HepG2 (cell line): ENCODE measurements at regions not wholly inside any gene's neighbourhood (a gene's known extent, or its start where the extent isn't known, plus 50 kb on each side); places are given as distances from the start of the nearest gene placed in this dataset.

Source experiments
- ERF ChIP-seq: IDR thresholded peaks from 2 replicates; pipeline ENCODE4 v1.6.1; 2018; ENCODE audit warnings: missing biosample characterization, missing genetic modification reagents
- FOXO1 ChIP-seq: sonication (generic); formaldehyde crosslinking; IDR thresholded peaks from 2 replicates; pipeline ENCODE4 v1.4.0; 2020; ENCODE audit warnings: missing genetic modification reagents
- HOXD1 ChIP-seq: sonication (generic); formaldehyde crosslinking; IDR thresholded peaks from 2 replicates; pipeline ENCODE4 v1.5.0; 2020; ENCODE audit warnings: missing genetic modification reagents
- ISL2 ChIP-seq: sonication (generic); formaldehyde crosslinking; IDR thresholded peaks from 2 replicates; pipeline ENCODE4 v1.5.0; 2020; ENCODE audit warnings: missing genetic modification reagents
- MAFF ChIP-seq: IDR thresholded peaks from 2 replicates; pipeline ENCODE4 v1.6.1; 2011; ENCODE audit warnings: low read depth, low read length, improper control_type of control experiment
- MNT ChIP-seq: fragments of 450-650 bp; IDR thresholded peaks from 2 replicates; pipeline ENCODE4 v1.6.1; 2016
- SALL1 ChIP-seq: sonication (generic); formaldehyde crosslinking; IDR thresholded peaks from 2 replicates; pipeline ENCODE4 v1.8.0; 2022; ENCODE audit warnings: mild to moderate bottlenecking, missing genetic modification reagents
- SSRP1 ChIP-seq: IDR thresholded peaks from 2 replicates; pipeline ENCODE4 v1.6.1; 2016; ENCODE audit warnings: control low read depth
- ZBTB34 ChIP-seq: sonication (generic); formaldehyde crosslinking; IDR thresholded peaks from 2 replicates; pipeline ENCODE4 v1.8.0; 2022; ENCODE audit warnings: mild to moderate bottlenecking, missing genetic modification reagents
- ZBTB40 ChIP-seq, 2 experiments: fragments of 450-650 bp in 1 of 2; sonication (generic) in 1 of 2; formaldehyde crosslinking in 1 of 2; IDR thresholded peaks; 2 replicates each; pipeline versions ENCODE4 v1.6.1 to v1.8.0; 2016 to 2022; ENCODE audit warnings: antibody characterized with exemption in 1 of 2, mild to moderate bottlenecking in 1 of 2, missing genetic modification reagents in 1 of 2
- ZBTB7A ChIP-seq: sonication (generic); formaldehyde crosslinking; IDR thresholded peaks from 2 replicates; pipeline ENCODE4 v1.8.0; 2022; ENCODE audit warnings: mild to moderate bottlenecking, missing genetic modification reagents
- ZNF12 ChIP-seq: sonication (generic); formaldehyde crosslinking; IDR thresholded peaks from 2 replicates; pipeline ENCODE4 v1.5.0; 2020; ENCODE audit warnings: missing genetic modification reagents
- ZNF230 ChIP-seq: sonication (generic); formaldehyde crosslinking; IDR thresholded peaks from 2 replicates; pipeline ENCODE4 v1.4.0; 2020; ENCODE audit warnings: mild to moderate bottlenecking, missing genetic modification reagents
- ZNF598 ChIP-seq: sonication (generic); formaldehyde crosslinking; IDR thresholded peaks from 2 replicates; pipeline ENCODE4 v1.5.1; 2020; ENCODE audit warnings: mild to moderate bottlenecking, missing genetic modification reagents, borderline replicate concordance

GRCh38 chr2:42927334-42928160 is 135.2 kb upstream of the HAAO start (continued):
- TF ChIP-seq ZBTB40 (IDR thresholded peaks at IDR 0.05) (no peak), ZBTB40 (CRISPR knock-in tag; IDR thresholded peaks at IDR 0.05) (0 out of 2 replicates have a peak, but pooled peaks have one; percentile 12), ZBTB34 (peak; percentile 62; the same call in 1 of the 2 replicates), FOXO1 (CRISPR knock-in tag) (peak; percentile 57), ZNF12 (CRISPR knock-in tag) (0 out of 2 replicates have a peak, but pooled peaks have one; percentile 9), SSRP1 (CRISPR knock-in tag) (peak; percentile 56; the same call in 1 of the 2 replicates), ZBTB7A (CRISPR knock-in tag) (peak; percentile 32; the same call in 1 of the 2 replicates), SALL1 (peak; percentile 50; the same call in 1 of the 2 replicates), ISL2 (CRISPR knock-in tag) (peak; percentile 10; the same call in 1 of the 2 replicates), ERF (CRISPR knock-in tag) (0 out of 2 replicates have a peak, but pooled peaks have one; percentile 5), ZNF230 (CRISPR knock-in tag) (0 out of 2 replicates have a peak, but pooled peaks have one; percentile 51), MAFF (no peak), MNT (peak; percentile 43), ZNF598 (CRISPR knock-in tag) (peak; percentile 31; the same call in 1 of the 2 replicates), HOXD1 (0 out of 2 replicates have a peak, but pooled peaks have one; percentile 0)
